22Rv1 (cell line): ENCODE measurements at regions not wholly inside any gene's neighbourhood (a gene's known extent, or its start where the extent isn't known, plus 50 kb on each side); places are given as distances from the start of the nearest gene placed in this dataset.

Experiments
- CTCF ChIP-seq: fragments of 450-650 bp; IDR thresholded peaks from 2 replicates; pipeline ENCODE4 v1.5.1; 2017; ENCODE audit warnings: mild to moderate bottlenecking
- ZFX ChIP-seq: fragments of 450-650 bp; IDR thresholded peaks from 2 replicates; pipeline ENCODE4 v1.6.1; 2017; ENCODE audit warnings: antibody characterized with exemption, borderline replicate concordance

GRCh38 chr15:38614621-38615020 lies 50.0 kb upstream of the RASGRP1 start:
- no peak for TF ChIP-seq CTCF
- TF ChIP-seq ZFX = no peak
